ENCODE measurements at regions not wholly inside any gene's neighbourhood (a gene's known extent, or its start where the extent isn't known, plus 50 kb on each side); places are given as distances from the start of the nearest gene placed in this dataset.

DNA sequence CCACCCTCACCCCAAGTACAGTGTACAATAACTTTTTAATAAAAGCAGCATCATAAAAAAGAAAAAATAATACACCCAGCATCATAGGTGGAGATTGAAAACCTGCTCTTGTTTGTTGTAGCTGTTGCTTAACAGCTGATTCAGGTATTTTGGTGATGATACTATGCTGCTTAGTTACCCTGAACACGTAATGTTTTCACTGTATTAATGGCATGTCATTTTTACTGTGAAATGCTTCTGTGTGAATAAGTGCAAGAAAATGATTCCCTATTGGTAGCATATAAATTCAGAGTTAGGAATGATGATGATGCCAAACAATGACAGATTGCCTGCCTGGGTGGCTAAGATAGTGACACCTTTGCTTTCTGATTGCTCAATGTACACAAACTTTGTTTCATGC, 405.7 kb downstream of the HDGFL1 start:
- peaks cover 78% of the 10 kb centered on the region for H3K9me3 ChIP-seq (ENCODE audit: low read length)
- no peak overlapping the region for H3K4me2 ChIP-seq (ENCODE audit: low read depth, low read length)
- WGBS (ENCODE audit: low lambda C conversion rate), result 0% methylated on average over 1 of the region's 1 CpG
- H4K20me1 ChIP-seq (ENCODE audit: insufficient read depth, low read length), result no peaks in the 10 kb centered on the region
- no peak overlapping the region for H2AFZ ChIP-seq (ENCODE audit: low read length)
- FAIRE-seq (no peak), ATAC-seq (no peak), DNase-seq (ENCODE audit: low spot score) (no peak)
- no peak overlapping the region for H3K9ac ChIP-seq (ENCODE audit: insufficient read depth, low read depth, low read length)
- no peaks in the 10 kb centered on the region for H3K36me3 ChIP-seq (replicated peaks in 1 of 2; ENCODE audit: control insufficient read depth in 1 of 2, insufficient read depth in 2 of 2, low read length in 2 of 2)
- intact Hi-C loops (cut with micrococcal nuclease; ENCODE audit: unreplicated experiment) (no loop called here), in situ Hi-C loops (cut with HindIII; ENCODE audit: extremely low pct_ligation_motif_present, low pct_unique_long_range_greater_than_20kb) (no loop called here)
- no peaks in the 10 kb centered on the region for H3K27me3 ChIP-seq (ENCODE audit: control insufficient read depth in 1 of 2, insufficient read depth in 2 of 2, low read length in 2 of 2)
- H3K4me3 ChIP-seq (replicated peaks in 1 of 3; ENCODE audit: insufficient read depth in 1 of 3, low read depth in 2 of 3, low read length in 3 of 3), result no peak overlapping the region
- ChIA-PET CTCF (ENCODE audit: low intra/inter-chr PET ratio, low total read pairs) (no interaction called here), POLR2A (no interaction called here)
- no peak overlapping the region for H3K27ac ChIP-seq (ENCODE audit: extremely low read length, insufficient read depth, low read length)
- no peaks in the 10 kb centered on the region for H3K4me1 ChIP-seq (ENCODE audit: insufficient read depth, low read length)
- H3K79me2 ChIP-seq (ENCODE audit: insufficient read depth, low read length), result no peaks in the 10 kb centered on the region
- BruUV-seq (replicated peaks), result no TSS peak
- TF ChIP-seq SAP130 (CRISPR knock-in tag; IDR thresholded peaks at IDR 0.05; ENCODE audit: low read depth), result no peak
- no peak for TF ChIP-seq NFKB2 (CRISPR knock-in tag; IDR thresholded peaks at IDR 0.05; ENCODE audit: borderline replicate concordance)
- no peak for TF ChIP-seq GABPA (IDR thresholded peaks at IDR 0.05; ENCODE audit: low read depth, low read length)
- TF ChIP-seq GABPA (CRISPR knock-in tag; IDR thresholded peaks at IDR 0.05; ENCODE audit: low read depth), result no peak
- TF ChIP-seq HNRNPL (IDR thresholded peaks at IDR 0.05; ENCODE audit: low read depth, low read length), result no peak
- no peak for TF ChIP-seq ZNF318 (CRISPR knock-in tag; IDR thresholded peaks at IDR 0.05)
- no peak for TF ChIP-seq ZNF75D (CRISPR knock-in tag; IDR thresholded peaks at IDR 0.05; ENCODE audit: borderline replicate concordance)
- no peak for TF ChIP-seq ZNF83 (CRISPR knock-in tag; IDR thresholded peaks at IDR 0.05; ENCODE audit: borderline replicate concordance)
- TF ChIP-seq ARHGAP35 (CRISPR knock-in tag; IDR thresholded peaks at IDR 0.05; ENCODE audit: borderline replicate concordance), result no peak
- TF ChIP-seq, protein P1, sequence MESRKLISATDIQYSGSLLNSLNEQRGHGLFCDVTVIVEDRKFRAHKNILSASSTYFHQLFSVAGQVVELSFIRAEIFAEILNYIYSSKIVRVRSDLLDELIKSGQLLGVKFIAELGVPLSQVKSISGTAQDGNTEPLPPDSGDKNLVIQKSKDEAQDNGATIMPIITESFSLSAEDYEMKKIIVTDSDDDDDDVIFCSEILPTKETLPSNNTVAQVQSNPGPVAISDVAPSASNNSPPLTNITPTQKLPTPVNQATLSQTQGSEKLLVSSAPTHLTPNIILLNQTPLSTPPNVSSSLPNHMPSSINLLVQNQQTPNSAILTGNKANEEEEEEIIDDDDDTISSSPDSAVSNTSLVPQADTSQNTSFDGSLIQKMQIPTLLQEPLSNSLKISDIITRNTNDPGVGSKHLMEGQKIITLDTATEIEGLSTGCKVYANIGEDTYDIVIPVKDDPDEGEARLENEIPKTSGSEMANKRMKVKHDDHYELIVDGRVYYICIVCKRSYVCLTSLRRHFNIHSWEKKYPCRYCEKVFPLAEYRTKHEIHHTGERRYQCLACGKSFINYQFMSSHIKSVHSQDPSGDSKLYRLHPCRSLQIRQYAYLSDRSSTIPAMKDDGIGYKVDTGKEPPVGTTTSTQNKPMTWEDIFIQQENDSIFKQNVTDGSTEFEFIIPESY (CRISPR knock-in tag; IDR thresholded peaks at IDR 0.05), result no peak

All from HepG2 (cell line).